ENCODE measurements at regions not wholly inside any gene's neighbourhood (a gene's known extent, or its start where the extent isn't known, plus 50 kb on each side); places are given as distances from the start of the nearest gene placed in this dataset.

DNA sequence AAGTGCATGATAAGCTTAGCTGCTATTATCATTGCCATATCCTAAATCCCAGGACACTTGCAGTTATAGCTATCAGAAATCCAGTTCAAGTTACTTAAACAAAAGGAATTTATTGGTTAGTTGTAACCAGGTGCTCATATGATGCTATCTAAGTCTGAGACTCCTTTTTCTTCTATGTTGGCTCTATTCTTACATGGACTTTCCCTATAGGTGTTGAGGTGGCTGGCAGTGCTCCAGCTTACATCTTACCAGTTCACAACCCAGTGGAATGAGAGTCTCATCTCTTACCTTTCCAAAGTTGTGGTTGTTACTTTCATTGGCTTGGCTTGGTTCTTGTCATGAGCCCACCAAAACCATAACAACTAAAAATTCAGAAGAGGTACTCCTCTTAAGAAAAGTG is 94.6 kb downstream of the DACT1 start:
- TF ChIP-seq TCF4 (CRISPR knock-in tag; IDR thresholded peaks at IDR 0.05; ENCODE audit: borderline replicate concordance) = no peak
- TF ChIP-seq ZNF8 (CRISPR knock-in tag; IDR thresholded peaks at IDR 0.05) = no peak
- TF ChIP-seq RARB (CRISPR knock-in tag; IDR thresholded peaks at IDR 0.05) = no peak
- no peak for TF ChIP-seq CSDC2 (CRISPR knock-in tag; IDR thresholded peaks at IDR 0.05)
- TF ChIP-seq, protein P1, sequence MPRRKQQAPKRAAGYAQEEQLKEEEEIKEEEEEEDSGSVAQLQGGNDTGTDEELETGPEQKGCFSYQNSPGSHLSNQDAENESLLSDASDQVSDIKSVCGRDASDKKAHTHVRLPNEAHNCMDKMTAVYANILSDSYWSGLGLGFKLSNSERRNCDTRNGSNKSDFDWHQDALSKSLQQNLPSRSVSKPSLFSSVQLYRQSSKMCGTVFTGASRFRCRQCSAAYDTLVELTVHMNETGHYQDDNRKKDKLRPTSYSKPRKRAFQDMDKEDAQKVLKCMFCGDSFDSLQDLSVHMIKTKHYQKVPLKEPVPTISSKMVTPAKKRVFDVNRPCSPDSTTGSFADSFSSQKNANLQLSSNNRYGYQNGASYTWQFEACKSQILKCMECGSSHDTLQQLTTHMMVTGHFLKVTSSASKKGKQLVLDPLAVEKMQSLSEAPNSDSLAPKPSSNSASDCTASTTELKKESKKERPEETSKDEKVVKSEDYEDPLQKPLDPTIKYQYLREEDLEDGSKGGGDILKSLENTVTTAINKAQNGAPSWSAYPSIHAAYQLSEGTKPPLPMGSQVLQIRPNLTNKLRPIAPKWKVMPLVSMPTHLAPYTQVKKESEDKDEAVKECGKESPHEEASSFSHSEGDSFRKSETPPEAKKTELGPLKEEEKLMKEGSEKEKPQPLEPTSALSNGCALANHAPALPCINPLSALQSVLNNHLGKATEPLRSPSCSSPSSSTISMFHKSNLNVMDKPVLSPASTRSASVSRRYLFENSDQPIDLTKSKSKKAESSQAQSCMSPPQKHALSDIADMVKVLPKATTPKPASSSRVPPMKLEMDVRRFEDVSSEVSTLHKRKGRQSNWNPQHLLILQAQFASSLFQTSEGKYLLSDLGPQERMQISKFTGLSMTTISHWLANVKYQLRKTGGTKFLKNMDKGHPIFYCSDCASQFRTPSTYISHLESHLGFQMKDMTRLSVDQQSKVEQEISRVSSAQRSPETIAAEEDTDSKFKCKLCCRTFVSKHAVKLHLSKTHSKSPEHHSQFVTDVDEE (CRISPR knock-in tag; IDR thresholded peaks at IDR 0.05) = no peak
- TF ChIP-seq ISL1 (CRISPR knock-in tag; IDR thresholded peaks at IDR 0.05) = no peak
